HG03066 (cell line): ENCODE measurements at regions not wholly inside any gene's neighbourhood (a gene's known extent, or its start where the extent isn't known, plus 50 kb on each side); places are given as distances from the start of the nearest gene placed in this dataset.

Experiments used
- ATAC-seq: cut with Tn5 transposase; IDR thresholded peaks from one replicate; pipeline ENCODE4 v1.9.1; 2021; ENCODE audit warnings: low read depth; ENCODE audit not compliant: unreplicated experiment

DNA sequence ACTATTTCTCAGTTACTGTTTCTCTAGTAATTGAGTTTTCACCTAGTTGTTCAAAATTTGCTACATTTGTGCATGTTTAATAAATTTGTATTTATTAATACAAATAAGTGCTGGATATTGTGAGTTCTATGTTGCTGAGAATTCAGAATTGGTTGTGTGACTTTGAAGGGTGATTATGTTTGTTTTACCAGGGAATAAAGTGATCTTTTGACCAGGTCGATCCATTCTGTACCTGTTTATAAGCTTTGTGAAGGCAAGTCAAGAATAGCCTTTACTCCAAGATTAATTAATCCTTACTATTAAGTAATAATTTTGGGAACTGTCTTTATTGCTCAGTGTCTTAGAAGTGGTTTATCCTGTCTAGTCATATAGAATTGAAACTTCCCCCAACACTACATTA, 230.0 kb upstream of the GYPC start:
- ATAC-seq, result no peak

DNA sequence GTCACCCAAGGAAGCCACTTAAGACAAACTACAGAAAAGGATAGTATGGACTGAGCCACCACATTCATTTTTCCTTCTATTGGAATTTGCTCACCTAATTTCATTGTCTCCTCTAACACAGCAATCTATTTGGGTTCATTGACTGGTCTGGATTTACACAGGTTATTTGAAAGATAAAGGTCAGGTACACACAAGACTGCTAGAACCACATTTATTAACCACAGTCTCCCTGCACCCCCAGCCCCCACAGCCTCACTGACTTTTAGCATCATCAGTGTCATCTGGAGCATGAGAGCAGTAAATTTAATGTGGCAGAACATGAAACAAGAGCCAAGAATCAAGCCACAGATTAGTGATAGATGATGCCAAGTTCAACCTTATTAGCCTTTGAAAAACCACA, 226.9 kb upstream of the GYPC start:
- ATAC-seq, result no peak

DNA sequence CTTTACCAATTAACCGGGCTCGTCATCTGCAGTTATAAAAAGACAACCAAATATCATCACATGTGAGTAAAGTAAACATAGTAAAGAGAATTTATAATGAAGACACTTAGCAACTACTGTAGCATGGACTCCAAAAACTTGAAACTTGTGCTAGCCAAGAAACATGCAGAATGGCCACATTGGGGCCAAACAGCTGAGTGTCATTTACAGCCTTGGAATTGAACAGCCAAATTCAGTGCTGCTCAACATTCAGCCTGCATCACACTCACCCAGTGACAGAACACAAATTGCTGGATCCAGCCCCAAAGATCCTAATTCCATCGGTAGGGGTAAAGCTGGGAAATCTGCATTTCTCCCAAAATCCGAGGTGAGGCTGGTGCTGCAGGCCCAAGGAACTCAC, 224.8 kb upstream of the GYPC start:
- no peak for ATAC-seq

DNA sequence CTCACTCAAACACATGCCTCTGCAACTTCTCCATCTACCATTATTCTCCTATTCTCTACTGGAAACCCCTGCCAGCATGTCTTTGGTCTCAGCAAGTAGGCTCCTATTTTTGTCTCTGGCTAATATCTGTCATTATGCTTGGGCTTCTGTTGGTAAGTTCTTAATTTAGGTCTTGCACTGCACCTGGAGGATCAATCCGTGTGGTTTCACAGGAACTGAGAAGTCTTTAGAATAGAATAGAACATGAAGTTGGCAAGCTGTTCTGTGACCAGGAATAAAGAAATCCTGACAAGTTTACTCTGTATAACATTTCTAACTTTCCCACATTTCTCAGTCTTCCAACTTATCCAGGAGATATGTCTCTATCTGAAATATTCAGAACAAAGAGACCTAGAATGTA, 219.5 kb upstream of the GYPC start:
- no peak for ATAC-seq

DNA sequence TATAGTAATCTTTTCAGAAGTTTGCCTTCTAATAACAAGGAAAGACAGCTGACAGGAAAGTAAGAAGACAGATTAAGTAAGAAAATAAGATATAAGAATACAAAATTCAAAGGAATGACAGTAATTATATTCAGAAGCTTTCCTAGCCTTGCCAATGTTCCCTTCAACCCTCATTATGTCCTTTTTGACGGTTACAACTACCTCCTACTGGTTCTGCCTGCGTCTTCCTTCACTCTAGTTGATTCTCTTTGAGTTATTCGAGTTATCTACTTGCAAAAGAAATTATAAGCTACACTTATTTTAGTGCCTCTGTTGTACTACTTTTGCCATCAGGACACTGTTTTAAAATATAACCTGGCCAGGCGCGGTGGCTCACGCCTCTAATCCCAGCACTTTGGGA, 218.9 kb upstream of the GYPC start:
- no peak for ATAC-seq

DNA sequence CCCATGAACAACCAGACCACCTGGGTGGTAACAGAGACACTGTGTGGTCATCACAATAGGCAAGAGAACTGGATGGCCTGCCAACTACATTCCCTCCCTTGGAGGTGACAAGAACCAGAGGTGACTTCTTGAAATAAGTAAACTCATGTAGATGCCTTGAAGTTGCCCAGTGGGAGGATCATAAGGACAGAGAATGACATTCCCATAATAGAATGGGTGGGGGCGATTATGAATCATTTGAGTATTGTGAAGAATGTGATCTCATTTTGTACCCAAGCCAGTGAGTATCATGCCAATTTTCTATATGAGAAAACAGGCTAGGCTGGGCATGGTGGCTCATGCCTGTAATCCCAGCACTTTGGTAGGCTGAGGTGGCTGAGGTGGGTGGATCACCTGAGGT, 211.4 kb upstream of the GYPC start:
- no peak for ATAC-seq

DNA sequence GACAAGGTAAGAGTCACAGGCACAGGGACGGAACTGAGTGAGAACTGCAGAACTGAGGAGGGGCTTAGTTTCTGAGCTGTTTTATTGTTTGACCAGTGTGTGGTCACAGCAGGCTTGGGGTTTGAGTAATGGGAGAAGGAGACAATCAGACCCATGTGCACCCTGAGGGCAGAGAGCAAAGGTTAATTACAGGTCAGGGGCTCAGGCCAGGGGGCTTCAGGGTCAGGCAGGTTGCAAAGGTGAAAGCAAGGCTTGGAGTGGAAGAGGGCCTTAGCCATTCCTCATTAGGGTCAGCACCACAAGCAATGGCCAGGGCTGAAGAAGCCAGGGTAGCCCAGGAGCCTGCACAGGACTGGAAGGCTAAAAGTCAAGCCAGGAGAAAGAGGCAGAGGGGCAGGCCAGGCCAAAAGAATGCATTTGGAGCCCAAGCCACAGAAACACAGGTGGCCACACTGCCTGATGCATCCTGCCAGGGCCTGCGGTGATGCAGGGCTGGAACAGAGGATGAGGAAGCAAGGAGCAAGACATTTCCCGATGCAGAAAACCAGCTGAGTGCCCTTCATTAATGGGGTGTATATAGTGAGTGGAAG, 209.8 kb upstream of the GYPC start:
- no peak for ATAC-seq

DNA sequence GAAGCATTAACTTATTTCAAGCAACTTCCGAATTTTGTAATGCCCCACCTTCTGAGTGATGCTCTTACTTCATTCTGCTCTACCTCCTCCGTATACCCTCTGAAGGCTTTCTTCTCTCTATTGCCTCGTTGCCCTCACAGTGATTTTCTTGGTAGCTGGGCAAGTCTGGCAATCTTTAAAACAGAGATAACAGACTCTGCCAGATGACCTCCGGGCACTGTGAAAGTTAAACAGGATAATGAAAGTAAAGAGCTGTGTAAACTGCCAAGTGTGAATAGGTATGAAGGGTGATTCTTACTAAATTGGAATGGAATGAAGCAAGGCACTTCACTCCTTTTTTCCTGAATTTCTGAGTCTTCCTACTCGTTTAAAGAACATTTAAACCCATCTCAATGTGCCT, 207.3 kb upstream of the GYPC start:
- ATAC-seq, result no peak

DNA sequence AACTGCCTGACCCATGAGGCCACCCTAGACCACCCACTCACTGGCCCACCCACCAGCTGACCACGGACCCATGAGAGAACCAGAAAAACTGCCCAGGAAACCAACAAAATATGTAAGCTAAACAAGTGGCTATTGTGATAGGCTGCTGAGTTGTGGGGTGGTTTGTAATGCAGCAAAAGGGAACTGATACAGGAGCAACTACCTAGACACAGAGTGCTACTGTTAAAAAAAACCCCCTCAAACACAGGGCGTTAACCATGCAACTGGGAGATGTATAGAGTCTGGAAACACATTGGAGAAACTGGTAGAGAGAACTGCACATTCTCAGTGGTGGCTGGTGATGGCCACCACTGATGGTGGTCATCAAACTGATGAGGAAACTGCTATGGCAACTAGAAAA, 206.3 kb upstream of the GYPC start:
- peak; percentile 89 for ATAC-seq

DNA sequence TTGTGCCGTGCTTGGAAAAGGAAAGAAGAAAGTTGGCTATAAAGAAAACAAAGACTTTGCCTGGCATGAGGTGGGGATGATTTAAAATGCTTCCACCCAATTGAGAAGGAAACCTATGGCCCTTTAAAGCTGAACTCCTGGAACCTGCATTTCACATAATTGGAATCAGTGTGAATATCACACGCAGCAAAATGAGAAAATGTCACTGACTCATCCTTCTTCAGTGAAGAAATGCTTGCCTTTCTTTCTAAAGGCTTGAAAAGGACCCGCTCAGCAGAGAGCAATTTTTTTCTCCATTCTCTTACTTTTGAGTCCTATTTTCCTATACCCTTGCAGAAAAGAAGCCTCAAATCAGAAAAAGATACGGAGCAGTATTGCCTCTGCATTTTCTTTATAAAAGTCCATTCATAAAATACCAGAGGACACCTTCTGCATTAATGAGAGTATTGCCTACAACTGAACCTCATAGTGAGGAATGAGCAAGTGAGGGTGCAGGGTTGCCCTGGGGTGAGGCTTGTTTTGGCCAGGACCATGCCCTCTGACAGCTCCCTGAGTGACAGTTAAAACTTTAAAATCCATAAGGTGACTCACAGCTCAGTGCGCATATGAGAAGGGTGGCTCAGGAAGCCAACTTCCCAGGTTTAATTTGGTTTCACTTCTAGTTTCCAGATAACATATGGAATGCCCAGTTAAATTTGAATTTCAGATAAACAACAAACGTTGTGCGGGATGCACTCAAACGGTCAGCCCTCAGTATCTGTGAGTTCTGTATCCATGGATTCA, 191.9 kb upstream of the GYPC start:
- ATAC-seq, result no peak

DNA sequence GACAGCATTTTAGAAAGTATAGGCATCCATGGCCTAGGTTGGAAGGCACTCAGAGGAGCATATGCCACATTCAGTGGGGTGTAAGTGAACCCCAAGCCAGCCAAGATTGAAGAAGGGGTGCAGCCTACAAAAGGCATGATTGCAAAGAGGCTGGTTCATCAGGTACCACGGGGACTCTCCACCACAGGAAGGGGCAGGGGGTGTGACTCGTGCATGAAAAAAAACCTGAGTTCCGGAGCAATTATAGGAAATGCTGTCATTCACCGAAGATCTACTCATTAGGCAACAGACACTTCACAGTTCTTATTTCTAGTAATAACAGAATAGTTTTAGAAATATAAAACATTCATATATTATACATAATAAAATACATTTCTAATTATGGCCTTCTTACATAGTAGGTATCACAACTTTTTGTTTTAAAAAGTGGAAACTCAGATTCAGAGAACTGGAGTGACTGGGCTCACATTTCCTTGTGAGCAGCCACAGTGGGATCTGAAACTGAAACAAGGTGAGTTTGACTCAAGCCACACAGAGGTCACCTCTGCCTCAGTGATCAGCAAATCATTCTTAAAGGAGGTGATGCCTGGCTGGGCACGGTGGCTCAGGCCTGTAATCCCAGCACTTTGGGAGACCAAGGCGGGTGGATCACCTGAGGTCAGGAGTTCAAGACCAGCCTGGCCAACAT, 188.4 kb upstream of the GYPC start:
- ATAC-seq, result peak; percentile 80

DNA sequence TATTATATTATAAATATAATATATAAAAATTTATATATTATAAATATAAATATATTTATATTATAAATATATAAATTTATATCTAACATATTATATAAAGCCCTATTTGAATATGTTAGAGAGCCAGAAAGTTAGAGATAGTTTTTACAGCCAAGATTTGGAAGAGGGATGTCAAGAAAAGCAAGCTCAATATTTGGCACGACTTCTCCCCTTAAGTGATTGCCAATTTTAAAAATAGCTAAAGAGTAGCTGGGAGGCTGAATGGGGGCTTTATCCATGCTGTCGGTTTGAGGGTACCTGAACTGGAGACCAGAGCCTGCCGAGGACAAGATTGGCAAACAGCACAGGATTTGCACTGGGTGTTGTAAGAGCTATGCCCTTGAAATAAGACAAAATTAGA, 180.9 kb upstream of the GYPC start:
- ATAC-seq, result no peak

DNA sequence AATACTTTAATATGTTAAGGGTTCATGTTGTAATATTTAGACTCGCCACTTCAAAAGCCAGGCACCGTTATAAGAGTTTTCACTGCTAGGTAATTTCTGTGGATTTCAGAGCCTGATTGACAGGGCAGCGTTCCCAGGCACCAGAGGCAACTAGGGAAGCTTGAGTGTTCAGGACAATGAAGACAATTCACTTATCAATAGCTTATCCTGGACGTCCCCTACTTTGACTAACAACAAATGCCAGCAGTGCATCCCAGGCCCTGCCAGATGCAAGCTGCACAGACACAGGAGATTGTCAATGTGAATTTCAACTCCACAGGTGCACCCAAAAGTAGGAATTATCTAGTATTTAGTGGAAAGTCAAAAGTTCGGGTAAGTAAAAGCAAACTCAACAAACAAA, 179.3 kb upstream of the GYPC start:
- ATAC-seq, result no peak

DNA sequence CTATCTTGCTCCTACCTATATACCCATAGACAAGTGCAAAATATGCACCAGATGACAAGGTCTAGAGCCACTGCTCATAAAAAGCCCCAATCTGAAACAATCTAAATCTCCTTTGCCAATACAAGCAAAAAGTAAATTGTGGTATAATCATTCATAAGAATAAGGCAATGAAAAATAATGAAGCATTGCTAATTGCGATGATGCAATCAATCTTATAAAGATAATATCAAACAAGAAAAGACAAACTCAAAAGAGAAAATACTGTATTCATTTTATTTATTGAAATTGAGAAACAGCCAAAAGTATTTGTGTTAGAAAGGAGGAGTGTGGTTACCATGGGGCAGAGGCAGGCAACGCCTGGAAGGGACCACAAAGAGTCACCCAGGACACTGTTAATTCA, 175.9 kb upstream of the GYPC start:
- no peak for ATAC-seq

DNA sequence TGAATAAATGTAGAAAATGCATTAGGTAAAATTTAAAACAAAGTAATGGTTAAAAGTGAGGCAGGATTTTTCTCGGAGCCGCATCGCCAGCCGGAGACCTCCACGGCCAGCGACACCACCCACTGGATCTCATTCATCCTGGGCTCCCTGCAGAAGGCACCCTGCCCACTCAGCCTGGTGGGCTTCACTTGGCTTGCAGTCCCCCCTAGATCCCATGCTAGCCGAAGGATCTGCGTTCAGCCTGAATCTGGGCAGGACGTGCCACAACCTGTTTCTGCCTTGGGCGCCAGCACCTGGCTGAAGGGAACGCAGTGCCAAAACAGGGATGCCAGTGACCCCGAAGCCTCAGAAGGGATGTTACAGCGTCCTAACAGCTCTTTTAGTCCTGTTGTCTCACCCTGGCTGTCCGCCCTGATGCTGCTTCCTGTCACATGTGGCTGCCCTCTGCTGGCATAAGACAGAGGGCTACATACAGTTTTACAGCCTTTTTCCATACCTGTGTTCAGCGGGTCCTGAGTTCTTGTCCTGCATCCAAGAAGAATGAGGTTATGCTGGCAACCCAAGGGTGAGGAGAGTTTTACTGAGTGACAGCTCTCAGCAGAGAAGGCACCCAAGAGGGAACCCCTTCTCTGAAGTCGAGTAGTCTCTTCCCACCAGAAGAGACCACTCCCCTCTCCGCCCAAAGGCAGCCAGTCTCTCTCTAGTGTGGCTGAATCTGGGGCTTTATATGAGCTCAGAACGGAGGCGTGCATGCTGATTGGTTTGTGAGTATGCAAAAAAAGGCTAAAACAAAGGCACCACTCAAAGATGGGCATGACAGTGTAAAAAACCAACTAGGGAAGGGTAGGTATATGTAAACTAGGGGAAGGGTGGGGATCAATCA, 173.1 kb upstream of the GYPC start:
- no peak for ATAC-seq

DNA sequence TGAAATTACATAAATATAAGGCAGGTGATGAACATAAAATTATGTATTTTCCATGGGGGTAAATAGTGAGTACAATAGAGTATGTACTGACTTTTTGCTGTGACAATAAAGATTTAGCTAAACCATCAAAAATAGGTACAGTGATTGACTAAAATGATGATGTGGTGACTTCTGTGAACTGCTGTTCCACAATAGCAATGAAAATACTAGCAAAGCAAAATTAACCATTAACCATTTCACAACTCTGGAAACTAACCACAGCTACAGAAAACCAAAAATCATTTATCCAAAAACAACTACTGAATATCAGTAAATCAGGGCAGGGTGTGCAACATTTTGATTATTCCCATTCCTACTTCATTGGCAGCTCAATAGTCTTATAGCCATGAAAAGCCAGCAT, 161.4 kb upstream of the GYPC start:
- ATAC-seq, result no peak

DNA sequence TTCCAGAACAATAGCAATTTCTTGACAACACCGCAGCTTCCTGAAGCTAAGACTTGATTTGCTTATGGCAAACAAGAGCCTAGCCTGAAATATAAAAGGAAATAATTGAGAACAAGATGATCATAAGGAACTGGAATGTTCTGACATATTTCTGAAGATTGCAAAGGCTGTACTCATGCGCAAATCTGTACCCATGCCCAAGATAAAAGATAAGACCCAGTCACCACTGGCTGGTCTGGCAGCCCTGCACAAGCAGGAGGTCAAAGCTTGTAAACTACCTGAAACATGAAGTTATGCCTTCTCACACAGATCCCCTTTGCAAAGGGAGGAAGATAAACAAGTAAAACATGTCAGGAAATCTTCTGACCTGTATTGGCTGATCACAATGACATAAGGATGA, 160.8 kb upstream of the GYPC start:
- no peak for ATAC-seq

DNA sequence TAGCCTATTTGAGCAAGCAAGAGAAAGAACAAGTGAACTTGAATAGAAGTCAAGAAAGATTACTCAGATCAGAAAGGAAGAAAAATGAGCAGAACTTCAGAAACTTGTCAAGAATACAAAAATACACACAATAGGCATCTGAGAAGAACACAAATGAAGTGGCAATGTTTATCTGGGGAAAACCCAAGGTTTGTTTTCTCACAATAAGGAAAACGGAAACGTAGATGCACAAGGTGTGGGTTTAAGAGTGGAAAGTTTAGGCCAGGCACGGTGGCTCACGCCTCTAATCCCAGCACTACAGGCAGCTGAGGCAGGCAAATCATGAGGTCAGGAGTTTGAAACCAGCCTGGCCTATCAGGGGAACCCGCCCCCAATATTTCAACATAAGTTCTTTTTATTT, 159.5 kb upstream of the GYPC start:
- ATAC-seq, result peak; percentile 85

DNA sequence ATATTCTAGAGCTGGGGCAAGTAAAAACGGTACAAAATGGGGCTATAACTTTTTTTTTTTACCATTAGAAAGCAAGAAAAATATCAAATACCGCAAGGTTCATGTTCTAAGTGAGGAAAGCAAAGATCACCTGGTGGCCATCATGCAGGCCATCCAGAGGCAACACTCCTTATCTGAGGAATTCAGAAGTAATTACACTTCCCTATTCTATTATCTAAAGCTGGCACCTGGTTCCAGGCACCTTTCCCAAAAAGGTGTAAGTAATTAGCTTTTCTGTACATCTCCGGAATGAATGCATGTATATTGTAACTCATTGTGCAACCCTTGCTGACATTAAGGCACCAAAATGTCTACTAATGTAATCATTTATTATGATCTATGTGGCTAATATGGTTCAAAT, 152.5 kb upstream of the GYPC start:
- no peak for ATAC-seq

DNA sequence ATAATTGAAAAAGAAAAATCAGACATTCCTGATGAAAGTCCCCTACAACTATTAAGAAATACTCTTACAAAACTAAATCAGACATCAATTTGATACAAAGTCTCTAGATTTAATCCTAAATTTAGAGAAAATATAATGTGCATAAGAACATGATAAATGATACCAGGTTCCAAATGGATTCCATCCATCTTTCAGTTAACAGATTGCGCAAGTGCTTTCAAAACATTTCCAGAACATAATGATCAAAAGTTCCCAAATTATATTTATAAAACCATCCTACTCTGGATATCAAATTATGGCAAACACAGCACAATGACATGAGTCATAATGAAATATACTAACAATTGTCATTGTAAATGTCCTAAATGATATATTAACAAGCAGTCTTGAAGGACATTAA, 151.0 kb upstream of the GYPC start:
- no peak for ATAC-seq

DNA sequence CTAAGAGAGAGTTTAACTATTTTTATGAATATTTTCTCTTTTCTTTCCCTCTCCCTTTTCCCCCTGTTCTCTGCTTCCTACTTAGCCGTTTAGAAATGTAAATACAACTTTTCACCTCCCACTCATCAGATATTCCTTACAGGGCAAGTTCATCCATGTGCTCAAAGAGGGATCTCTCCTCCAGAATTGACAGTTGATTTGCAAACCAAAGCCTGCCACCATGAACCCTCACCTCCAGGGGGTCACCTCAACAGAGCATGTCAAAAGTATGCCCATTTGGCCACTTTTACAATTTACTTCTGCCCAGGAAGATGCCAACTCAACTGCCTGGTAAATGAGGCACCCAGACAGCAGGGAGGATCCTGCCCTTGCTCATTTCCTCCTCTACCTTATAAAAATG, 149.2 kb upstream of the GYPC start:
- ATAC-seq, result no peak
